K562 (cell line): ENCODE measurements at regions not wholly inside any gene's neighbourhood (a gene's known extent, or its start where the extent isn't known, plus 50 kb on each side); places are given as distances from the start of the nearest gene placed in this dataset.

Experiments used
- ATAC-seq: fragments of 200-7000 bp; cut with Tn5 transposase; 3 replicates; pipeline ENCODE4 v1.9.1; 2020; ENCODE audit warnings: moderate library complexity
- BruUV-seq: library from RNA; stranded (reverse); fragments of 400-500 nt; replicated peaks from 2 replicates; lab custom pipeline; 2021; lab: Mats Ljungman, UMichigan
- CTCF ChIA-PET: fragments of 300-600 bp; formaldehyde crosslinking; extraction: SDS; loops from one replicate; lab custom pipeline; 2021; ENCODE audit warnings: low intra/inter-chr PET ratio; lab: Yijun Ruan, JAX
- POLR2A ChIA-PET: fragments of 300-600, 350-650 bp; sonication (Branson Sonifier 250); formaldehyde crosslinking; extraction: SDS; loops from one replicate; lab custom pipeline; 2021; ENCODE audit warnings: antibody characterized with exemption, inconsistent platforms; lab: Yijun Ruan, JAX
- DNase-seq, 4 experiments: peaks; one replicate each; pipeline versions ENCODE4 v3.0.0 to v3.0.0-alpha.2; 2011 to 2018; ENCODE audit warnings: low spot score in 3 of 4, mixed read lengths in 3 of 4; ENCODE audit errors: extremely low read depth in 1 of 4
- FAIRE-seq: peaks from 2 replicates; lab custom pipeline; 2011; peaks lifted over from hg19 to GRCh38; lab: Jason Lieb, UNC
- H2AFZ ChIP-seq: 2 replicates; pipeline ENCODE4 v1.6.0; 2011; ENCODE audit warnings: low read depth, low read length, control low read depth, inconsistent platforms
- H3K27ac ChIP-seq: fragments of 200-600 bp; 3 replicates; pipeline ENCODE4 v1.8.0; 2011; ENCODE audit warnings: low read depth, mild to moderate bottlenecking, control low read depth, inconsistent platforms, low read length, moderate library complexity, mixed read lengths; ENCODE audit errors: extremely low read depth
- H3K27me3 ChIP-seq, 2 experiments: fragments of 300-600 bp in 1 of 2; 2 replicates in 1 of 2; 3 replicates in 1 of 2; pipeline versions ENCODE4 v1.6.0 to v1.8.0; 2011; ENCODE audit warnings: inconsistent platforms in 2 of 2, low read length in 2 of 2, mild to moderate bottlenecking in 1 of 2, mixed read lengths in 1 of 2, moderate library complexity in 1 of 2; ENCODE audit not compliant: control insufficient read depth in 2 of 2, insufficient read depth in 2 of 2
- H3K36me3 ChIP-seq: fragments of 300-600 bp; 3 replicates; pipeline ENCODE4 v1.8.0; 2011; ENCODE audit warnings: mild to moderate bottlenecking, low read length, inconsistent platforms; ENCODE audit not compliant: control insufficient read depth, insufficient read depth
- H3K4me1 ChIP-seq, 2 experiments: fragments of 200-600 bp in 1 of 2; replicated peaks in 1 of 2; 2 replicates in 1 of 2; 3 replicates in 1 of 2; pipeline versions ENCODE4 v1.5.1 to v1.8.0; 2011; ENCODE audit warnings: inconsistent platforms in 2 of 2, low read length in 2 of 2, mild to moderate bottlenecking in 1 of 2, mixed read lengths in 1 of 2, moderate library complexity in 1 of 2; ENCODE audit not compliant: control insufficient read depth in 2 of 2, insufficient read depth in 2 of 2
- H3K4me2 ChIP-seq: 2 replicates; pipeline ENCODE4 v1.6.1; 2011; ENCODE audit warnings: low read length, control low read depth, inconsistent platforms, mixed read lengths; ENCODE audit not compliant: insufficient read depth
- H3K4me3 ChIP-seq: fragments of 200-600 bp; sonication (generic), shearing (Covaris generic); 2 replicates; pipeline ENCODE4 v1.5.1; 2016; ENCODE audit warnings: control low read depth, inconsistent platforms
- H3K79me2 ChIP-seq: fragments of 200-600 bp; 3 replicates; pipeline ENCODE4 v1.8.0; 2011; ENCODE audit warnings: low read length, inconsistent platforms; ENCODE audit not compliant: control insufficient read depth, insufficient read depth
- H3K9ac ChIP-seq, 2 experiments: 2 replicates each; pipeline versions ENCODE4 v1.6.0 to v1.6.1; 2011; ENCODE audit warnings: low read depth in 2 of 2, low read length in 2 of 2, control low read depth in 1 of 2, inconsistent platforms in 1 of 2, mild to moderate bottlenecking in 1 of 2, mixed read lengths in 1 of 2; ENCODE audit not compliant: insufficient read depth in 1 of 2
- H3K9me1 ChIP-seq: one replicate; pipeline ENCODE4 v1.6.0; 2011; ENCODE audit warnings: inconsistent platforms, mild to moderate bottlenecking, low read length, moderate library complexity; ENCODE audit not compliant: control insufficient read depth, insufficient read depth
- H3K9me3 ChIP-seq: replicated peaks from 2 replicates; pipeline ENCODE4 v1.5.1; 2011; ENCODE audit warnings: low read depth, low read length, inconsistent platforms; ENCODE audit not compliant: control insufficient read depth, insufficient read depth
- H4K20me1 ChIP-seq: replicated peaks from 2 replicates; pipeline ENCODE4 v1.6.1; 2011; ENCODE audit warnings: low read length, inconsistent platforms, mixed read lengths; ENCODE audit not compliant: control insufficient read depth, insufficient read depth
- BRD9 ChIP-seq: fragments of 450-650 bp; IDR thresholded peaks from 2 replicates; pipeline ENCODE4 v1.6.1; 2018; ENCODE audit warnings: low read depth; ENCODE audit not compliant: partially characterized antibody
- IRF9 ChIP-seq: fragments of 450-650 bp; IDR thresholded peaks from 2 replicates; pipeline ENCODE4 v1.6.1; 2016; ENCODE audit warnings: missing biosample characterization, missing genetic modification characterization
- KDM4B ChIP-seq, 2 experiments: fragments of 450-650 bp in 1 of 2; sonication (generic) in 1 of 2; IDR thresholded peaks; 2 replicates each; pipeline ENCODE4 v1.6.1; 2016 to 2017; ENCODE audit warnings: borderline replicate concordance in 2 of 2, antibody characterized with exemption in 1 of 2, low read depth in 1 of 2, mild to moderate bottlenecking in 1 of 2
- MCM2 ChIP-seq: fragments of 450-650 bp; IDR thresholded peaks from 2 replicates; pipeline ENCODE4 v1.6.1; 2017; ENCODE audit warnings: low read depth, mild to moderate bottlenecking
- ZNF143 ChIP-seq: sonication (generic); formaldehyde crosslinking; IDR thresholded peaks from 2 replicates; pipeline ENCODE4 v1.9.0; 2022; ENCODE audit warnings: mild to moderate bottlenecking, missing genetic modification reagents
- ZNF316 ChIP-seq: fragments of 450-650 bp; IDR thresholded peaks from 2 replicates; pipeline ENCODE4 v1.6.1; 2016
- WGBS: fragments of 100-300 bp; shearing (Covaris generic); methylation state at CpG from one replicate; pipeline ENCODE4 v1.1.6; 2016; ENCODE audit warnings: low coverage, mixed read lengths; ENCODE audit not compliant: insufficient coverage; ENCODE audit errors: missing lambda C conversion rate; 5-methylcytosine and 5-hydroxymethylcytosine counted together
- in situ Hi-C: fragments of 300-500 bp; cut with MboI; formaldehyde crosslinking; loops from 4 replicates; pipeline ENCODE4 v1.15.0; 2018; ENCODE audit warnings: inconsistent platforms, mixed read lengths
- intact Hi-C: fragments of 100-400 bp; cut with micrococcal nuclease; formaldehyde crosslinking; loops from 2 replicates; pipeline ENCODE4 v1.14.2; 2022

- CTCF ChIA-PET: no interaction called here
- ATAC-seq: no peak
- in situ Hi-C loops: no loop called here
- Histone ChIP-seq H3K27ac (no peak overlapping the region), H3K4me3 (no peak overlapping the region), H3K9ac (no peak overlapping the region), H2AFZ (no peak overlapping the region), H3K9me3 (no peaks in the 10 kb centered on the region), H3K4me1 (no peaks in the 10 kb centered on the region), H3K27me3 (no peaks in the 10 kb centered on the region), H3K79me2 (no peaks in the 10 kb centered on the region), H3K4me2 (no peak overlapping the region), H3K36me3 (no peaks in the 10 kb centered on the region), H3K9me1 (no peaks in the 10 kb centered on the region), H4K20me1 (no peaks in the 10 kb centered on the region)
- no TSS peak for BruUV-seq
- FAIRE-seq: no peak
- TF ChIP-seq BRD9 (no peak), KDM4B (IDR thresholded peaks at IDR 0.05; ENCODE audit: borderline replicate concordance in 2 of 2, low read depth in 1 of 2) (no peak), ZNF143 (no peak), ZNF316 (0 out of 2 replicates have a peak, but pooled peaks have one; percentile 7), MCM2 (no peak)
- no peak for DNase-seq
- WGBS: 3% methylated on average over 5 of the region's 5 CpGs
- POLR2A ChIA-PET: no interaction called here
- intact Hi-C loops: no loop called here
These were observed 159.8 kb downstream of the DPY19L2 start for GRCh38 chr12:63508543-63508942.

DNA sequence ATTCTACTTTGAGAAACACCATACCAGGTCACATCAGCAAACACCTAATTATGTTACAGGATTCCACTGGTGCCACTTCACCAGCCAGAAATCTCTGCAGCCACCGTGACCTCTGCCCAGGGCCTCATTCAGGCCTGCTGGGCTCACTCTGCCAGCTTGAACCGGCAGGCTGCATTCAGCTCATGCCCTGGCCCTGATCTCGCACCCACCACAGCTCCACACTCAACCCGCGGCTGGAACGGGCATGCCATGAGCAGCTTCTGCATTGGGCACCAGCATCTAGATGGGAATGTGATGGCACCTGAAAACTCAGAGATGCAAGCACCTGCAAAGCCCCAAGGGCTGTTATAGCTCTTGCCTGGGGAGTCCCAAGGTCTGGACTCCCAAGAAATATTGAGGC, 168.7 kb downstream of the DPY19L2 start:
- intact Hi-C loops (no loop called here), in situ Hi-C loops (no loop called here)
- no peak for ATAC-seq
- ChIA-PET POLR2A (no interaction called here), CTCF (interaction anchor here (0.6 kb wide), 1 partner anchor 18 kb away, joined by 3 read pairs; no protein-coding TSS in a partner anchor)
- WGBS: 0% methylated on average over 6 of the region's 6 CpGs
- Histone ChIP-seq H3K9ac (no peak overlapping the region), H2AFZ (no peak overlapping the region), H3K4me3 (no peak overlapping the region), H3K9me1 (no peaks in the 10 kb centered on the region), H3K79me2 (no peaks in the 10 kb centered on the region), H3K27ac (no peak overlapping the region), H3K9me3 (no peaks in the 10 kb centered on the region), H4K20me1 (no peaks in the 10 kb centered on the region), H3K36me3 (no peaks in the 10 kb centered on the region), H3K4me2 (no peak overlapping the region), H3K4me1 (no peaks in the 10 kb centered on the region), H3K27me3 (no peaks in the 10 kb centered on the region)
- FAIRE-seq: no peak
- no peak for TF ChIP-seq IRF9 (tag)
- no TSS peak for BruUV-seq
- DNase-seq: no peak
